ENCODE measurements at regions not wholly inside any gene's neighbourhood (a gene's known extent, or its start where the extent isn't known, plus 50 kb on each side); places are given as distances from the start of the nearest gene placed in this dataset.
"Not testable (repeated sequence)": the region's sequence is repeated elsewhere in the genome, so short reads cannot be mapped to it uniquely, and the experiment has no call there.

- Histone ChIP-seq H3K27ac (no peak overlapping the region), H3K4me1 (no peaks in the 10 kb centered on the region), H3K4me3 (no peak overlapping the region), H3K27me3 (no peaks in the 10 kb centered on the region), H3K36me3 (replicated peaks in 1 of 2; ENCODE audit: insufficient read depth in 1 of 2, low read depth in 2 of 2) (peaks cover 0 to 15% of the 10 kb centered on the region in 2 donors), H3K9me3 (no peaks in the 10 kb centered on the region)
- 91 to 94% methylated on average over 8 to 25 of the region's 26 CpGs for WGBS, 2 donors
- ATAC-seq (no peak), DNase-seq (no peak)
- intact Hi-C loops (cut with DNase I) = no loop called here
- TF ChIP-seq POLR2A (IDR thresholded peaks at IDR 0.05) (no peak), CTCF (IDR thresholded peaks at IDR 0.05) (no peak)
Measured at GRCh38 chr11:71094296-71095077, 157.9 kb downstream of the SHANK2 start.

DNA sequence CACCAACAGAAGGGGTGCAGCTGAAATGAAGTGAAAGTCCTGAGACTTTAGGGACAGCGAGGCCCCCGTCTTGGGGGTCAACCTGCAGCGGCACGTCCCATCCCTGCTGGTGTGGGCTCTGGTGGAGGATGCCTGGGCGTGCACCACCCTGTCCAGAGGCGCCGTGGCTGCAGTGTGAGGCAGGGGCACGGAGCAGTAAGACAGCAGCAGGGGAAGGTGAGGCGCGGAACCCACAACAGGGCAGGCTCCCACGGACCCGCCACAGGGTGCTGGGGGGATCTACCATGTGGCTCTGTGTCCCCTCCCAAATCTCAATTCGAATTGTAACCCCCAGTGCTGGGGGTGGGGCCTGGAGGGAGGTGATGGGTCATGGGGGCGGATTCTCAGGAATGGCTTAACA lies 158.6 kb downstream of the SHANK2 start:
- TF ChIP-seq POLR2A (IDR thresholded peaks at IDR 0.05) (no peak), CTCF (IDR thresholded peaks at IDR 0.05) (no peak)
- intact Hi-C loops (cut with DNase I) = no loop called here
- no peak for DNase-seq
- Histone ChIP-seq H3K9me3 (no peaks in the 10 kb centered on the region), H3K4me1 (no peaks in the 10 kb centered on the region), H3K4me3 (no peak overlapping the region), H3K36me3 (replicated peaks in 1 of 2; ENCODE audit: insufficient read depth in 1 of 2, low read depth in 2 of 2) (peaks cover 0 to 15% of the 10 kb centered on the region in 2 donors), H3K27me3 (no peaks in the 10 kb centered on the region), H3K27ac (no peak overlapping the region)
- 79 to 94% methylated on average over 6 to 14 of the region's 14 CpGs for WGBS, 2 donors
- no peak for ATAC-seq

GRCh38 chr11:71091506-71092265 lies 160.7 kb downstream of the SHANK2 start:
- Histone ChIP-seq H3K4me3 (no peak overlapping the region), H3K27me3 (no peaks in the 10 kb centered on the region), H3K36me3 (replicated peaks in 1 of 2; ENCODE audit: insufficient read depth in 1 of 2, low read depth in 2 of 2) (peaks cover 0 to 15% of the 10 kb centered on the region in 2 donors), H3K4me1 (no peaks in the 10 kb centered on the region), H3K27ac (no peak overlapping the region), H3K9me3 (no peaks in the 10 kb centered on the region)
- 75 to 83% methylated on average over 6 to 11 of the region's 11 CpGs for WGBS, 2 donors
- DNase-seq (no peak), ATAC-seq (no peak)
- intact Hi-C loops (cut with DNase I) = no loop called here
- no peak for TF ChIP-seq CTCF (IDR thresholded peaks at IDR 0.05)

GRCh38 chr11:71089571-71089970 lies 162.8 kb downstream of the SHANK2 start:
- H3K4me3 ChIP-seq = no peak overlapping the region
- no peaks in the 10 kb centered on the region for H3K4me1 ChIP-seq
- no peaks in the 10 kb centered on the region for H3K9me3 ChIP-seq
- intact Hi-C loops (cut with DNase I) = no loop called here
- H3K36me3 ChIP-seq (replicated peaks in 1 of 2; ENCODE audit: insufficient read depth in 1 of 2, low read depth in 2 of 2) = peaks cover 0 to 15% of the 10 kb centered on the region in 2 donors
- H3K27me3 ChIP-seq = no peaks in the 10 kb centered on the region
- no peak for DNase-seq
- no peak for TF ChIP-seq POLR2A (IDR thresholded peaks at IDR 0.05)
- TF ChIP-seq CTCF (IDR thresholded peaks at IDR 0.05) = no peak
- no peak for ATAC-seq
- 87 to 88% methylated on average over 7 to 9 of the region's 11 CpGs for WGBS, 2 donors
- no peak overlapping the region for H3K27ac ChIP-seq

DNA sequence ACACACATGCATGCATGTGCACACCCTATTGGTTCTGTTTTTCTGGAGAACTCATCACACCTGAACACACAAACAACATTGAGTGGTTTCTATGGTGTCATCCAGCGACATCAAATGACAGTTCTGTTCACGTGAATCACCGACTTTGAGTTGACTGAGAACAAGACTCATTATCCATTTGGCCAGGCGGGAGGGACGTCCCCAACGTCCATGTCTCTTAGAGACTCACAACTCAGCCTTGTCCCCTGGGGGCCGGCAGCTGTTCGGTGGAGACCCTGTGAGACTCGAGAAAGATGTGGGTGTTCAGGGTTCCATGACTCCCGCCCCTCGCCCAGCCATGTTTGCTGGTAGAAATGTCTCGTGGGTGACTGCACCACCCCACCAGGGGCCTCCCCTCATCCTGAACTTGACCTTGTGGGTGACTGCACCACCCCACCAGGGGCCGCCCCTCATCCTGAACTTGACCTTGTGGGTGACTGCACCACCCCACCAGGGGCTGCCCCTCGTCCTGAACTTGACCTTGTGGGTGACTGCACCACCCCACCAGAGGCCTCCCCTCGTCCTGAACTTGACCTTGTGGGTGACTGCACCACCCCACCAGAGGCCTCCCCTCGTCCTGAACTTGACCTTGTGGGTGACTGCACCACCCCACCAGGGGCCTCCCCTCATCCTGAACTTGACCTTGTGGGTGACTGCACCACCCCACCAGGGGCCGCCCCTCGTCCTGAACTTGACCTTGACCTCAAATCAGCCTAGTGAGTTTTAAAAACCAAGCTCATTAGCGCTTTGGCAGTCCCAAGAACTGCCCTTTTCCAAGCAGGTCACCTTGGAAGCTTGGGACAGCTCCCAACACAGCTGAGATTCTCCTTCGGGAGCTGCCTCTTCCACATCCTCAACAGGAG lies 163.8 kb downstream of the SHANK2 start:
- not testable (repeated sequence) for H3K4me3 ChIP-seq, ATAC-seq

More for the DNA sequence above, 163.8 kb downstream of the SHANK2 start:
- intact Hi-C loops (cut with DNase I); H3K27ac ChIP-seq; DNase-seq; H3K36me3 ChIP-seq (replicated peaks in 1 of 2; ENCODE audit: insufficient read depth in 1 of 2, low read depth in 2 of 2); H3K9me3 ChIP-seq; H3K27me3 ChIP-seq; H3K4me1 ChIP-seq: not testable (repeated sequence)
- 83% methylated on average over 17 of the region's 20 CpGs for WGBS, 2 donors
